Eye (tissue), 1 donor: ENCODE measurements at regions not wholly inside any gene's neighbourhood (a gene's known extent, or its start where the extent isn't known, plus 50 kb on each side); places are given as distances from the start of the nearest gene placed in this dataset.
"Not testable (repeated sequence)": the region's sequence is repeated elsewhere in the genome, so short reads cannot be mapped to it uniquely, and the experiment has no call there.

ENCODE experiments used
- DNase-seq: peaks from one replicate; pipeline ENCODE4 v3.0.0-alpha.2; 2015

- no peak for DNase-seq
These were observed 176.1 kb upstream of the PHYHIPL start for GRCh38 chr10:59000162-59000825.

- no peak for DNase-seq
These were observed 174.4 kb upstream of the PHYHIPL start for GRCh38 chr10:59002011-59002410.

- DNase-seq, result no peak
These were observed 173.2 kb upstream of the PHYHIPL start for GRCh38 chr10:59003203-59003602.

GRCh38 chr10:59004392-59004791, 172.1 kb upstream of the PHYHIPL start:
- DNase-seq, result no peak

GRCh38 chr10:59006511-59007306, 169.7 kb upstream of the PHYHIPL start:
- no peak for DNase-seq

GRCh38 chr10:59007307-59008025, 169.0 kb upstream of the PHYHIPL start:
- no peak for DNase-seq

- no peak for DNase-seq
These were observed 168.0 kb upstream of the PHYHIPL start for GRCh38 chr10:59008452-59008851.

GRCh38 chr10:59011972-59012632, 164.3 kb upstream of the PHYHIPL start:
- no peak for DNase-seq

GRCh38 chr10:59012839-59013238, 163.6 kb upstream of the PHYHIPL start:
- no peak for DNase-seq

GRCh38 chr10:59016043-59016442, 160.4 kb upstream of the PHYHIPL start:
- DNase-seq, result no peak

- no peak for DNase-seq
These were observed 157.5 kb upstream of the PHYHIPL start for GRCh38 chr10:59018977-59019376.

- DNase-seq, result peak; percentile 34
These were observed 156.8 kb upstream of the PHYHIPL start for GRCh38 chr10:59019603-59020002.

- DNase-seq, result no peak
These were observed 155.9 kb upstream of the PHYHIPL start for GRCh38 chr10:59020502-59020901.

GRCh38 chr10:59025981-59026765, 150.3 kb upstream of the PHYHIPL start:
- DNase-seq, result no peak

- no peak for DNase-seq
These were observed 148.3 kb upstream of the PHYHIPL start for GRCh38 chr10:59027975-59028655.

- DNase-seq, result no peak
These were observed 142.8 kb upstream of the PHYHIPL start for GRCh38 chr10:59033622-59034021.

GRCh38 chr10:59036311-59037017, 140.0 kb upstream of the PHYHIPL start:
- DNase-seq, result no peak

- DNase-seq, result no peak
These were observed 139.4 kb upstream of the PHYHIPL start for GRCh38 chr10:59037018-59037389.

GRCh38 chr10:59037506-59037905, 138.9 kb upstream of the PHYHIPL start:
- no peak for DNase-seq

GRCh38 chr10:59043358-59043757, 133.1 kb upstream of the PHYHIPL start:
- not testable (repeated sequence) for DNase-seq

GRCh38 chr10:59047180-59047579, 129.3 kb upstream of the PHYHIPL start:
- no peak for DNase-seq
